ENCODE measurements at regions not wholly inside any gene's neighbourhood (a gene's known extent, or its start where the extent isn't known, plus 50 kb on each side); places are given as distances from the start of the nearest gene placed in this dataset.

- no peak for TF ChIP-seq PRDM10 (tag by site-specific recombination; IDR thresholded peaks at IDR 0.05)
- no peak for TF ChIP-seq ZNF501 (tag by site-specific recombination; IDR thresholded peaks at IDR 0.05)
- no peak for TF ChIP-seq RBAK (tag by site-specific recombination; IDR thresholded peaks at IDR 0.05)
- TF ChIP-seq ZNF324 (tag by site-specific recombination; IDR thresholded peaks at IDR 0.05): no peak
- no peak for TF ChIP-seq GFI1B (tag by site-specific recombination; IDR thresholded peaks at IDR 0.05)
- no peak for TF ChIP-seq ZNF16 (tag by site-specific recombination; IDR thresholded peaks at IDR 0.05; ENCODE audit: low read depth)
- TF ChIP-seq ZNF157 (tag by site-specific recombination; IDR thresholded peaks at IDR 0.05): no peak
These were observed 68.3 kb upstream of the SPANXB1 start (continued) for GRCh38 chrX:140933874-140934655.

DNA sequence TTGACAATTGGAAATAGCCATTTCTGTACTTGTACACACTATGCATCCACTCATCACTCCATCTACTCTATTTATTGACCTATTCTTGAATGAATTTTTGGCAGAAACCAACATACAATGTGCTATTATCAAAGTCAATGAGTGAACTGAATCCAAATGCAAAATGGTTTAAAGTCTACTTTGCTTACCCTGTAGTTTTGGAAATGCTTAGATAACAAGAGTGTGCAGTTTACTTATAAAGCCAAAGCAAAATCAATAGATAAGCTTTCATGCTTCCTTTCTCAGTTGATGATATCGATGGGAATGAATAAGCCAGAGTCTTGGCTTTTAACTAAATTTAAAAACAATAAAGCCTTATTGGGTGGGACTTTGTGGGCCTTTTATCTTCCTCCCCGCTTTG is 58.9 kb upstream of the SPANXB1 start:
- Histone ChIP-seq H3K27ac (ENCODE audit: extremely low read depth, low read depth, low read length) (no peak overlapping the region), H3K9me3 (ENCODE audit: control insufficient read depth, insufficient read depth, low read depth, low read length) (no peaks in the 10 kb centered on the region), H3K4me1 (ENCODE audit: control insufficient read depth, insufficient read depth, low read length) (no peaks in the 10 kb centered on the region), H3K4me3 (ENCODE audit: low read depth, low read length) (no peak overlapping the region), H3K36me3 (ENCODE audit: control insufficient read depth in 2 of 2, insufficient read depth in 1 of 2, low read length in 2 of 2) (no peaks in the 10 kb centered on the region)
- POLR2A ChIA-PET: no interaction called here
- CTCF ChIA-PET: interaction anchor here (0.6 to 0.9 kb wide), 2 partner anchors 10 to 20 kb away, joined by 3 read pairs; no protein-coding TSS in a partner anchor
- TF ChIP-seq ZNF10 (tag by site-specific recombination; IDR thresholded peaks at IDR 0.05) (no peak), ZNF76 (tag by site-specific recombination; IDR thresholded peaks at IDR 0.05; ENCODE audit: borderline replicate concordance, low read depth) (no peak), ZNF175 (tag by site-specific recombination; IDR thresholded peaks at IDR 0.05) (no peak), PRDM1 (tag by site-specific recombination; IDR thresholded peaks at IDR 0.05) (no peak), ZNF510 (tag by site-specific recombination; IDR thresholded peaks at IDR 0.05; ENCODE audit: insufficient replicate concordance) (no peak), ZNF621 (tag by site-specific recombination; IDR thresholded peaks at IDR 0.05) (no peak)

GRCh38 chrX:140944710-140945109 is 57.7 kb upstream of the SPANXB1 start:
- Histone ChIP-seq H3K9me3 (ENCODE audit: control insufficient read depth, insufficient read depth, low read depth, low read length) (no peaks in the 10 kb centered on the region), H3K36me3 (ENCODE audit: control insufficient read depth in 2 of 2, insufficient read depth in 1 of 2, low read length in 2 of 2) (no peaks in the 10 kb centered on the region), H3K4me1 (ENCODE audit: control insufficient read depth, insufficient read depth, low read length) (no peaks in the 10 kb centered on the region), H3K27ac (ENCODE audit: extremely low read depth, low read depth, low read length) (no peak overlapping the region), H3K4me3 (ENCODE audit: low read depth, low read length) (no peak overlapping the region)
- POLR2A ChIA-PET: no interaction called here
- CTCF ChIA-PET: no interaction called here
- TF ChIP-seq ZNF488 (tag by site-specific recombination; IDR thresholded peaks at IDR 0.05): no peak
- TF ChIP-seq ZNF184 (tag by site-specific recombination; IDR thresholded peaks at IDR 0.05): no peak
- no peak for TF ChIP-seq ZSCAN16 (tag by site-specific recombination; IDR thresholded peaks at IDR 0.05)
- no peak for TF ChIP-seq MEIS1 (CRISPR knock-in tag; IDR thresholded peaks at IDR 0.05; ENCODE audit: borderline replicate concordance)
- TF ChIP-seq KLF7 (tag by site-specific recombination; IDR thresholded peaks at IDR 0.05; ENCODE audit: borderline replicate concordance): no peak
- no peak for TF ChIP-seq ZNF843 (tag by site-specific recombination; IDR thresholded peaks at IDR 0.05)
- TF ChIP-seq ZNF670 (tag by site-specific recombination; IDR thresholded peaks at IDR 0.05; ENCODE audit: low read depth): no peak
- TF ChIP-seq KLF9 (tag by site-specific recombination; IDR thresholded peaks at IDR 0.05; ENCODE audit: low read depth): no peak
- no peak for TF ChIP-seq ZNF221 (tag by site-specific recombination; IDR thresholded peaks at IDR 0.05; ENCODE audit: borderline replicate concordance)
- TF ChIP-seq ZNF792 (tag by site-specific recombination; IDR thresholded peaks at IDR 0.05): no peak
- TF ChIP-seq ZFP3 (tag by site-specific recombination; IDR thresholded peaks at IDR 0.05; ENCODE audit: low read depth): no peak
- no peak for TF ChIP-seq ZNF514 (tag by site-specific recombination; IDR thresholded peaks at IDR 0.05)
- no peak for TF ChIP-seq ZBTB1 (tag by site-specific recombination; IDR thresholded peaks at IDR 0.05)
- TF ChIP-seq ZNF37A (tag by site-specific recombination; IDR thresholded peaks at IDR 0.05): no peak
- no peak for TF ChIP-seq PBX3 (CRISPR knock-in tag; IDR thresholded peaks at IDR 0.05)
- TF ChIP-seq SCRT1 (tag by site-specific recombination; IDR thresholded peaks at IDR 0.05; ENCODE audit: borderline replicate concordance): no peak
- TF ChIP-seq ZNF555 (tag by site-specific recombination; conservative IDR thresholded peaks at IDR 0.05): no peak
- no peak for TF ChIP-seq ZNF132 (tag by site-specific recombination; IDR thresholded peaks at IDR 0.05; ENCODE audit: borderline replicate concordance)
